CD1c-positive myeloid dendritic cell (primary cell): ENCODE measurements at regions not wholly inside any gene's neighbourhood (a gene's known extent, or its start where the extent isn't known, plus 50 kb on each side); places are given as distances from the start of the nearest gene placed in this dataset.

Experiments
- DNase-seq: peaks from one replicate; pipeline ENCODE4 v3.0.0-alpha.2; 2016; ENCODE audit errors: extremely low spot score

DNA sequence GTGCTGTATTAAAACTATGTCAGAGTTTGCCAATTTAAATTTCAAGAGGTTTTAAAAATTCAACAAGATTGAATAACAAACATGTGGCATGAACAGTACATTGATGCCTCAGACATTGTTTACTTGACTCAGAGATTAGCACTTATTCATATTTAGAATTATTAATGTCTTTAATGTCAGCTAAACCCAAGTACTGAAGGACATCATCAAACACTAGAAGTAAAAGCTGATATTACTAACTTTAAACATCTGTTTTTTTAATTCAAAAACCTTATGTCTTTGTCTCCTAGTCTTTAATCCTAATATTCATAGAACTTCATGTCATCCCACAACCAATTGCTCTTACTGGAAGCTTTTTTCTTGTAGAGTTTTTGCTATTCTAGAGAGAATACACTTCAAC, 406.2 kb upstream of the PCDH7 start:
- no peak for DNase-seq

DNA sequence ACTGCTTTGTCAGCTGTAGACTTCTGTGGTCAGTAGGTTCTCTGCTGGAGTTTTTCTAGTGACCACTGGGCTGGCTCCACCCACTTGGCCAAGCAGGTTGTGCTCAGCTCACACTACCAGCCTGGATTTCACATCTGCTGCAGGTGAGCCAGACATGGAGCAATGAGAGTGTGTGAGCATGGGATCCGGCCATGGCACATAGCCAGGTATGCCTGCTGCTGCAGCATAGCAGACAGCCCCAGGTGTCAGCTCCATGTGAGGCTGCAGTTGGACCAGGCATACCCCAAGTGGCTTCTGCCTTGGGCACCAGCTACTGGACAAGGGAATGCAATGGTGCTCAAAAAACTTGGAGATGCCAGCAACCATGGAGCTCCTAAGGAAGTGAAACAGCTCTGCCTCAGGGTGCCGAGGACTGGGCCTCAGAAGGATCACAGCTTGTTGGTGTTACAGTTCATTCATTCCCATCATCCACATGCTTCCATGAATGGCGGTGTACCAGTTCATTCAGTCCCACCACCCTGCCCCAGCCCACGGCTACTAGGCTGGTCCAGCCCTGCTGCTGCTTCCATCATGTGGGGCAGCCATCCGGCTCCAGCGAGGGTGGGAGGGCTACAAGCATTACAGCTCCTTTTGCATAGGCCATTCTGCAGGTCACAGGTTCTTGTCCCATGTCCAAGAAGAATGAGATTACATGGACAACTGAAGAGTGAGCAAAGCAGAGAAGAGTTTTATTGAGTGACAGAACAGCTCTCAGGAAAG, 389.1 kb upstream of the PCDH7 start:
- no peak for DNase-seq

DNA sequence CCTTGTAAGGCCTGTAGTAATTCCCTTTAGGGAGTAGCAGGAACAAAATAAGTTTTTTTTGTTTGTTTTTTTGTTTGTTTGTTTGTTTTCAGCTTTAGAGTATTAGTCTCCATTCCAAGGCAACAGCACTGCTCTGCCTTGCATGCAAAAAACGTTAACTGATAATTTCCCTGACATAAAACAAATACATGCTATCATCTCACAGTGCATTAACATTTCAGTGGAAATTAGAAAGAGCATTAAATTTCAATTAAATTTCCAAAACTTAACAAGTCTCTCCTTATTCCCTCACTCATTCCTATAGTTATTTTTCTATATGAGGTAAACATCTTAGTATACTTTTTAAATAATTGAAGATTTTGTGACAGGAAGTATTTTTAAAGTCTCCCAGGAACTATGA, 378.4 kb upstream of the PCDH7 start:
- DNase-seq = no peak

DNA sequence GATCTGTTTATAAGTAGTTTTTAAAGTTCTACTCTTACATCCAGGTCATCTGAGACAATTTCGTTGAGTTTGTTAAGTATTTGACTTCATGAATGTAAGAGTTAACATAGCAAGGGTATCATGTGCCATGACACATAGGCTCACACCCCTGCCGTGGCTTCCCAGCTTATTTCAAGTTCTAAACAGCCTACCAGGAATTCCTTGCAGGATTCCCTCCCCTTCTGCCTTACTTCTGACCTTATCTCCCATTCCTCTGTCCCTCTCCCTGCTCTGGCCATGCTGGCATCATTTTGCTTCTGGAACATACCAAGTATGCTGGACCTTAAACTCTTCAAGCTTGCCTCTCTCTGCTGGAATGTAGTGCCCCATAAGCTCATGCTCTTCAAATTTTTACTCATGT, 369.9 kb upstream of the PCDH7 start:
- no peak for DNase-seq

DNA sequence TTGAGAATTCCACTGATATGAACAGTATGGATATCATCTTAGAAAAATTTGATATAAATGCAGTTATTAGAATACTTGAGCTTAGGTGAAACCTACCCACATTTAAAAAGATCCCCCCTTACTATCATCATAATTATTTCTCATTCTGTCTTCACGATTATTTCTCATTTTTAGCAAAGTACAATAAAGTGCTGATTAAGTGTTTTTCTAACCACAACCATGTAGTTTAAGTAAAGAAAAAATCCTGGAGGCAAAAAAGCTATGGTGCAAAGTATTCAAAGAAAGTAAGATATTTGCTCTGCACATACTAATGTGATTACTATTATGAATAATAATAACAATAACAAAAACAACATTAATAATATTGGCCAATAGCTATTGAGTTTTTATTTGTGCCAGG, 365.6 kb upstream of the PCDH7 start:
- no peak for DNase-seq

DNA sequence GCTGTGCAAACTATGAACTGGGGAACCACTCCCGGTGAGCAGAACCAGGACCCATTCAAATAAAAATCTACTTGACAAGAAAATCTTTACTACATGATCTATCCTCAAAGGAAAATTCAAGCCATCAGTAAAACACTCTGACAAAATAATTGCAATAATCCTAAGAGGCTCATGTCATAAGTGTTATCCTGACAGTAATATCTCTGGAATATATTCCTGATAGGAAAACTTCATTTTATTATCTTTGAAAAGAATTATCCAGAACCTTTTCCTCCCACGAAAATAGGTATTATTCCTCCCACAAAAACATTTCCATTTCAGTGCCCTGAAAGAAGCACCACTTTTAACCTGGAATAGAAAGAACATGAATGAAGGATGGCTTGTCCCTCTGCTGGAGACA, 357.7 kb upstream of the PCDH7 start:
- DNase-seq = no peak

DNA sequence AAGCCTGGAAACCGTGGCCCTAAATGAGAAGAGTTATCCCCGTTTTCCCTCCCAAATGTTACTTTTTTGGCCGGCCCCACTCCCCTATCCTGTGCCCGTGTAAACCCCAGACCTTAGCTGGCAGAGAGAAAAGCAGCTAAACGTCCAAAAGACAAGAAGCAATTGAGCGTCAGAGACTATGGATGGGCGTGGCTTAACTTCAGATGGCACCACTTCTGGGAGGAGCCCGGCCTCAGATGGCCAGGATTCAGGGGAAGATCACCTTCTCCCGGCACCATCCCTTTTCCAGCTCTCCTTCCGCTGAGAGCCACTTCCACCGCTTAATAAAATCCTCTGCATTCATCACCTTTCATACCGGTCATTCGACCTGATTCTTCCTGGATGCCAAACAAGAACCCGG, 350.1 kb upstream of the PCDH7 start:
- no peak for DNase-seq

DNA sequence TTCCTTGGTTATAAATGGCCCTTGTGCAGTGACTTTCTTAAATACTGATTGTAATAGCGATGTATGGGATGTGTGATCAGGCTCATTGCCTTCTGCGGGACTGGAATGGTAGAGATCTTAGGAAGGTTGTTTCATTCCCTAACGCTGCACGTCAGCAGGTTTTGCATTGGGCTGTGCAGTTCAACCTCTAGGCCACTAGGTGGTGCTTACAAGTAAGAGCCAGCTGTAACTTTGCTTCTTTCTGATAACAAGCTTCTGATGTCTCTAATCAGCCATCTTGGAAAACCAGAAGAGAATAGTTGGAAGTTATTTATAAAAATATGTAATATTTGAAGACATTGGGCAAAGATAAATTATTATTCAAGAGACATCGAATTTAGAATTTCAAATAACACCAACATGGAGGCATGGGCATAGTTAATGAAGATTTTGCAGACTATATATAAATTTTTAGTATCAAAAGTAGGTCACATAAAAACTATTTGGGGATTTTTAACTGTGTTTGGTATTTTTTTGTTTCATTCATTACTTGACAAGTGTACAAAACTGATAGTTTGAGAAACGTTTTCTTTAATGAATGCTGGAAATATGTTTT, 339.7 kb upstream of the PCDH7 start:
- peak; percentile 35 for DNase-seq

DNA sequence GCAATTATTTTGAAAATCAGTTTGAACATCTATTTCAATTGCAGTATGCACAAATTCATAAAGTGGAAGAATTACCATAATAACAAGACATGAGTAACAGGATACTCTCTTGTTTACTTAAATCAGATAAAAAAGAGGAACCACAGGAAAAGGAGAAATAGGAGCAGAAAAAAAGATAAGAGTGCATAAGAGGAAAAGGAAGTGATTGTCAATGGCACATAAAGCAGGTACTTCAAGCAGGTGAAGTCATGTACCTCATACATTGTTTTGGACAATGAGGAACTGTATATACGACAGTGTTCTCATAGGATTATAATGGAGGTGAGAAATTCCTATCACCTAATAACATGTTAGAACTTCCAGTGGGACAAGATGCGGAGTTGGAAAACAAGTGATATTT, 334.5 kb upstream of the PCDH7 start:
- DNase-seq = no peak

DNA sequence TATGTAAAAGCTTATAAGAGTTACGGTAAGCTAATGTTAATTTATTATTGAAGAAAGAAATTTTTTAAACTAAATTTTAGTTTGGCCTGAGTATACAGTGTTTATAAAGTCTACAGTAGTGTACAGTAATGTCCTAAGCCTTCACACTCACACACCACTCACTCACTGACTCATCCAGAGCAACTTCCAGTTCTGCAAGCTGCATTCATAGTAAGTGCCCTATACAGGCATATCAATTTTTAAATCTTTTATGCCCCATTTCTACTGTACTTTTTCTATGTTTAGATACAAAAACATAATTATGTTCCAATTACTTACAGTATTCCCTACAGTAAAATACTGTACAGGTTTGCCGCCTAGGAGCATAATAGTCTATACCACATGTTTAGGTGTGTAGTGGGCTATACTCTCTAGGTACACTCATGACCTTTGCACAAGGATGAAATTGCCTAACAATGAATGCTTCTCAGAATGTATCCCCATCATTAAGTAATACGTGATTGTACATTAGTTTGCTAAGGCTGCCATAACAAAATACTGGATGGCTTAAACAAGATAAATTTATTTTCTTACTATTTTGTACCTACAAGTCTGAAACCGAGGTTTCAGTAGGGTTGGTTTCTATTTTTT, 333.8 kb upstream of the PCDH7 start:
- no peak for DNase-seq

DNA sequence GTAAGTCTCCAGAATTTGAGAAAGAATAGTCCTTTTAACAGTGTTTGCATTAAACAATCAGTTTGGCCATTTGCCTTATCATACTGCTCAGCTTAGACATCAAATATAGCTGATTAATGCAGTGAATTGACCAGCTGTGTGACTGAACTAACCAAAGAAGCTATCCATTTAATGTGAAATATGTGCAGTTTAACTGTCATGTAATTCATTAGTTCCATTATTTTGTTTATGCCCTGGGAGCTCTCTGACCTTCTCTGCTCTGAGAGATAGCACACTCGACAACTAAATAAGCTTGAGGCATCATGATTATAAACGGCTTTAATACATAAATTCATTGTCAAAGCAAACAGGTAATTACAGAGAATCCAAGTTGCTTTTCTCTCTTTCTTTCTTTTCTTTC, 324.3 kb upstream of the PCDH7 start:
- DNase-seq = no peak

DNA sequence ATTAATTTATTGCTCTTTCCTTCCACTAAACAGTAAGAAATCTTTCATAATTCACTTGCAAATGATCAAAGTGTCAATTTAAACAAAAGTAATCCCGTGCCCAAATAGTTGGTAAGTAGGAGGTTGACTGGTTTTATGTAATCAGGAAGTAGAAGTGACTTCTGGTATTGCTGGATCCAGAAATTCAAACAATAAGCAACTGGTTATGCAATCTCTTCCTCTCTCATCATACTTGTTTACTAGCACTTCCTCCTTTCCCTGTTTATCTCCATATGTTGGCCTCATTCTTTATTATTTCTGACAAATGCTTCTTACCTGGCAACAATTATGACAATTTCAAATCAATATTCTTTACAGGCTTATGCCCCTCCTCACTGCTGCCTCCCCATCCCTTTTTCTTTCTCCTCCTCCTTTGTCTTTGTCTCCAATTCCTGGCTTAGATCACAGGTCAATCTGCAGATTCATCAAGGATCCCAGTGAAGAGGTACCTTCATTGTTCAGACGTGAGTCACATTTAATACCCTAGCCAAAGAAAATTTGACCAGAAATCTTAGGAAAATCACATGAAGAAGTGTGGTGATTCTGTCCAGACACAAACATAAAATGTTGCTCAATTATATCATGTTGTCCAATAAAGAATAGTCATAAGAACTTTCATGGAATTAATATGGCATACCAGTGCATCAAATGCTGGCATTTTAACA, 323.2 kb upstream of the PCDH7 start:
- DNase-seq = no peak

DNA sequence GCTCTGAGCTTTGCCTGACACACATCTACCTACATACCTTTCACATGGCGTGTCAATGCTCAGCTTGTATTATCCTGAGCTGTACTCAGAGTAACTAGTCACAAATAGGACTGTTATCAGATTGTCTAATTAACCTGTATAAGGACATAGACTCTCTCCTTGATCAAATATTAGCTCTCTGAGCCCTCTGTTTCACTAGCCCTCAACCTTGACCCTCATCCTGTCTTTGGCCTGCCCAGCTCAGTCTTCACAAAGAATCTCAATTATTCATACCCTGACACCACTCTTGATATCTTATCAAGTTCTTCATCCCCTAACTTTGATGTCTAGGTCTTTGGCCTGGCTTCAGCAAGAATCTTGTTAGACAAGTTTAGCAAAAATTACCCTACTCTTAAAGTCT, 320.7 kb upstream of the PCDH7 start:
- DNase-seq = no peak

DNA sequence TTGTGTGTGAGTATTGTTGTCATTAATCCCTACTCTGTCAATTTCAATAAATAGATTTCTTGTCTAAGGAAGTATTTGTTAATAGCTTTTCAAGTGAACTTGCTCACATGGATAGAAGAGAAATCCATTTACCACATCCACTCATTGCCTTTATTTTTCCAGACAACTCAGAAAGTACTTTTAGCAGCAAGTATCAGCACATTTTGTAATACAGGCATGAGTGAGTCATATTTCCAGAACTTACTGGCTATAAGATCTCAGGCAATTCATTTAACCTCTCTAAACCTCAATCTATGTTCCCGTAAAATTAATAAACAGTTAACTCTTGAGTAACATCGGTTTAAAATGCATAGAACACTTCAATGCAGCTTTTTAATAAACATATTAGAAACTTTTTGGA, 317.9 kb upstream of the PCDH7 start:
- DNase-seq = no peak

DNA sequence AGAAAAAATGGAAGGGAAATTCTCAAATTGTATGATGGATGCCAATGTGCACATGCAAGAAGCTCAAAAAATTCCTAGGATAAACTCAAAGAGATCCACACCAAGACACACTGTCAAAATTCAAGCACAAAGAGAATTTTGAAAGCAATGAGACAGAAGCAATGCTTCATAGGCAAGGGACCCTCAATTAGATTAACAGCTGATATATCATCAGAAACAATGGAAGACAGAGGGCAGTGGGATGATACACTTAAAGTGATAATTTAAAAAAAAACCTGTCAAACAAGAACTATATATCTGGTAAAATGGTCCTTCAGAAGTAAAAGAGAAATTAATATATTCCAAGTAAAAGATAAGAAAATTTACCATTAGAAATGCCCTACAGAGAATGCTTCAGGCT, 306.3 kb upstream of the PCDH7 start:
- DNase-seq = no peak

DNA sequence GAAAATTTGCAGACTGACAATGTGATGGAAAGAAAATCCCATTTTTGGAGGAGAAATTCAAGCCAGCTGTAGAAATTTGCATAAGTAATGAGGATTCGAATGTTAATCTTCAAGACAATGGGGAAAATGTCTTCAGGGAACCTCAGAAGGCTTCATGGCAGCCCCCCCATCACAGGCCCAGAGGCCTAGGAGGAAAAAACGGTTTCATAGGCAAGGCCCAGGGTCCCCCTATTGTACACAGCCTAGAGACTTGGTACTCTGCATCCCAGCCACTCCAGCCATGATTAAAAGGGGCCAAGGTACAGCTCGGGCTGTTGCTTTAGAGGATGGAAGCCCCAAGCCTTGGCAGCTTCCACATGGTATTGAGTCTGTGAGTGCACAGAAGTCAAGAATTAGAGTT, 303.6 kb upstream of the PCDH7 start:
- DNase-seq = no peak

DNA sequence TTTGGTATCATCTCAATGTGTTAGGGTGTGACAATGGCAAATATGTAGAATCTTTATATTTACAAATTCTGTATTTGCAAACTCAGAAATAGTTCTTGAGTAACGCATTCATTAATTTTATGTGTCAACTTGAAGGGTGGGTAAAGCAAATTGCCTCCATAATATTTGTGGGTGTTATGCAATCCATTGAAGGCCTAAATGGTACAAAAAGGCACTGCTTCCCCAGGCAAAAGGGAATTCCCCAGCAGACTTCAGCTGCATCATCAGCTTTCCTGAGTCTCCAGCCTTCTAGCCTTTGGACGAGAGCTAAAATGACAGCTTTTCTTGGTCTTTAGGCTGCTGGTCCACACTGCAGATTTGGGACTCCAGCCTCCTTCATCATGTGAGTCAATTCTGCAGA, 292.2 kb upstream of the PCDH7 start:
- no peak for DNase-seq

DNA sequence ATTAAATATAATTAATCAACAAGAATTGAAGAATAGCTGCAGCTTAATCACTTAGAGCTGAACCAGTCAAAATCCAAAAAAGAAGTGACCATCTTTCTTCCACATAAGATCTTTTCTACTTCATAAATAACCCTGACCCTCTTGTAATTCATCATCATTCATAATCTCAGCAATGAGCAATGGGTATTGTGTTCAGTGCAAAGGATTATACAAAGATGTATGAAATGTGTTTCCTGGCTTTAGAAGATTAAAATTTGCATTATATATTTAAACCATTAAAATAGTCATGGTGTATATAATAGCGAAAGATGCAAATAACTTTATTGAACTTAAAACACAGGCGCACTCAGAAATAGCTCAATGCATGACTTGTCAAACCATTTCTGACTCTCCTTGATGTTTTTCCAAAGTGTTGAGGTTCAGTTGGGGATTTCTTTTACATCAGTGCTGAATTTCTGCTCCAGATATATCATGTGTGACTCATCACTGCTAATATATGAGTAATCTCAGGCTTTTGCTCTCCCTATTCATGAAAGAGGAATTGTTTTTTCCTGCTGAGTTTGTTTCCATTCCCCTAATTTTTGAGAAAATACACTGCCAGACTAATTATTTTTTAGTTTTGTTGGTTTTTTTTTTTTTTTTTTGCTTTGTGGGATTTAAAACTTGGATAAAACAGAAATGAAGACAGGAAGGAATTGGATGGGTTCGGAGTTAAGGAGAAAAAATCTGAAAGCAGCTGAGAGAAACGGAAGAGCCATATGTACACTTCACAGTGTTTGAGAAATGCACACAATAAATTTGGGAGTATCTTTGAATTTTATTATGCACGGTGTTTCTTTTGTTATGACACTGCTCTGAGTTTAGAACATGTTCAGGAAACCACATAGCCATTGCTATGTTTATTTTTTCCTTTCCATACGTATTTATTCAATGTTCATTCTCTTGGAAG, 290.1 kb upstream of the PCDH7 start:
- no peak for DNase-seq

DNA sequence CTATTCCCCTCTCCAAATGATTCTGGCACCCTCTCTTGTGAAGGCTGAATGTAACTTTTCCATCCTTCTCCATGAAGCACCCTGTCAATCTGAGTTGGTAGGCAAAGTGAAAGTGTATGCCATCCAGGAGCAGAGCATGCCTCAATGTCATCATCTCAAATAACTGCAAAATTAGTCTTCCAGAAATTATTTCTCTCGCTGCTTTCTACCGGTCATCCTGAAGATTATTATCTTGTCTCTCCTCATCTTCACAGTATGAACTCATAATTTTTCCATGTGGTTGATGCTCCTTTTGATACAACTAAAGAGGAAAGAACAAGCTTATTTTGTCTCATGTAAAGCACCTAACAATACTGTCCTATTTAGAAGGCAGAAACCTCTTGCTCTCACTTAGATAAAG, 285.5 kb upstream of the PCDH7 start:
- no peak for DNase-seq

DNA sequence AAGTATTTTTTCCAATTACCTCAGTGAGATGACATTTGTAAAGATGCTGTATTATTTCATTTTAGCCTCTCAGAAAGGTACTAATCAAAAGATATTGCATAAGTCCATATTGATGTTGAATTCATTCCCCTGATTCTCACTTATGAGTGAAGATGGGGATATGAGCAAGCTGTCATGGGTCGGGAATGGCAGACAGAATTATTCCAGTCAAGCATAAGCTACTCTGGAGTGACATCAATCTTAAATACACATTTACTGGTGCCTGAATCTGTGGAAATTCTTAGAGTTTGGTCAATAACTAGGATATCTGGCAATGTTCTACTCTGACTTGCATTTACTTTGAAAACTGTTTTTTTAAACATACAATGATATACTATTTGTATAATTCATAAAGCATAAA, 283.8 kb upstream of the PCDH7 start:
- DNase-seq = no peak

DNA sequence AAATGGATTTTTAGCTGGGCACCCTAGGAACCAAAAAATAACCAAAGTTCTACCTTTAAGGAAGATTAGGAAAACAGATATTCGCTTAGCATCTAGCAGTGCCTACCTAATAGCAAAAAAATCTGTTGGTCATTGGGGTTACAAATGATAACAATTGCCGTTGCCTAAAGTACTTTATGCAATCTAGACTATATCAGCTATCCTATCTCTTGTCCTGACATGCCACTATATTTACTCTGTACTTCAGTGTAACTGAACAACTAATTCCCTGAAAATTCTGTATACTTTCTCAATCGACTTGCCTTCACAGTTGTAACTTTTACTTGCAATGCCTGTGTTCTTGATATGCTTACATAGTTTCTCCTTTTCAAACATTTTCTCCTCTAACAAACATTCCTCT, 282.9 kb upstream of the PCDH7 start:
- no peak for DNase-seq

DNA sequence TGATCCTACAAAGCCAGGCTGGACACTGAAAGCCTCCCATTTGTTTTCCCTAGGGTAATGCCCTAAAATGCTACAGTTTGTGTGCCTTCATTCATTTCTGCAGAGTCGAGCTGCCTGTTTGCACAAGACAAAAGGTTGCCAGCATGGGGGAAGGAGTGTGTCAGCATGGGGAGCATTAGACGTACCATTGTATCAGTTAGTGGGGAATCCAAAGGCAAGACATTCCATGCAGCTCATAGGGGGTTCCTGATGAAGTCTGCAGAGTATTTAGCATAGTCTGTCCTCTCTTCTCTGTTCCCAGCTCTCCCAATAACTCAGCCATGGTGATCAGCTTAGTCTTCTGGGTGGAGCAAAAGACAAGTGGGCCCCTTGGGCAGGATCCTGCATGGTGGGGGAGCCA, 276.9 kb upstream of the PCDH7 start:
- DNase-seq = no peak
